HL-60 (cell line): ENCODE measurements at regions not wholly inside any gene's neighbourhood (a gene's known extent, or its start where the extent isn't known, plus 50 kb on each side); places are given as distances from the start of the nearest gene placed in this dataset.

Experiments
- DNase-seq, 2 experiments: peaks; one replicate each; pipeline ENCODE4 v3.0.0-alpha.2; 2010 to 2020; ENCODE audit warnings: low read depth in 1 of 2, low spot score in 1 of 2
- H3K27ac ChIP-seq: fragments of 250-450 bp; sonication (Bioruptor Pico); replicated peaks from 2 replicates; pipeline ENCODE4 v1.5.1; 2020; ENCODE audit warnings: mild to moderate bottlenecking, moderate library complexity
- H3K27me3 ChIP-seq: fragments of 250-450 bp; sonication (Bioruptor Pico); 2 replicates; pipeline ENCODE4 v1.5.1; 2021; ENCODE audit warnings: mild to moderate bottlenecking, moderate library complexity; ENCODE audit not compliant: insufficient read depth, poor library complexity, severe bottlenecking
- H3K4me3 ChIP-seq: replicated peaks from 2 replicates; pipeline ENCODE4 v1.5.1; 2011; ENCODE audit warnings: mild to moderate bottlenecking, control low read depth, low read length; ENCODE audit not compliant: insufficient read depth
- CTCF ChIP-seq: IDR thresholded peaks from one replicate; pipeline ENCODE4 v1.5.1; 2011; ENCODE audit warnings: low read length, control low read depth, inconsistent platforms; ENCODE audit not compliant: insufficient read depth
- GABPA ChIP-seq: IDR thresholded peaks from 2 replicates; pipeline ENCODE4 v1.6.1; 2012; ENCODE audit warnings: low read depth
- POLR2AphosphoS5 ChIP-seq: IDR thresholded peaks from 2 replicates; pipeline ENCODE4 v1.6.1; 2012; ENCODE audit warnings: low read depth
- REST ChIP-seq: IDR thresholded peaks from 2 replicates; pipeline ENCODE4 v1.6.1; 2012; ENCODE audit warnings: low read depth; ENCODE audit not compliant: insufficient replicate concordance
- SPI1 ChIP-seq: IDR thresholded peaks from 2 replicates; pipeline ENCODE4 v1.6.1; 2012; ENCODE audit warnings: low read depth, mild to moderate bottlenecking, borderline replicate concordance

- Histone ChIP-seq H3K4me3 (no peak overlapping the region), H3K27me3 (no peaks in the 10 kb centered on the region), H3K27ac (no peak overlapping the region)
- no peak for DNase-seq
- TF ChIP-seq POLR2AphosphoS5 (no peak), REST (no peak)
Observed at GRCh38 chr13:86201477-86201876, 402.3 kb upstream of the SLITRK6 start.

- H3K4me3 ChIP-seq = no peak overlapping the region
- TF ChIP-seq GABPA = no peak
- peak; percentile 91 for TF ChIP-seq REST
- TF ChIP-seq SPI1 = no peak
- TF ChIP-seq CTCF = no peak
- H3K27ac ChIP-seq = no peak overlapping the region
- H3K27me3 ChIP-seq = no peaks in the 10 kb centered on the region
- DNase-seq = no peak
Observed at GRCh38 chr13:86193281-86193680, 394.1 kb upstream of the SLITRK6 start.

- Histone ChIP-seq H3K4me3 (no peak overlapping the region), H3K27ac (no peak overlapping the region), H3K27me3 (no peaks in the 10 kb centered on the region)
- DNase-seq = no peak
- TF ChIP-seq GABPA = no peak
- TF ChIP-seq SPI1 = no peak
- TF ChIP-seq POLR2AphosphoS5 = no peak
- TF ChIP-seq CTCF = no peak
- no peak for TF ChIP-seq REST
Observed at GRCh38 chr13:86188170-86188569, 389.0 kb upstream of the SLITRK6 start.

- H3K27me3 ChIP-seq = no peaks in the 10 kb centered on the region
- H3K27ac ChIP-seq = no peak overlapping the region
- no peak overlapping the region for H3K4me3 ChIP-seq
- DNase-seq = no peak
- TF ChIP-seq POLR2AphosphoS5 (no peak), GABPA (no peak), CTCF (no peak), SPI1 (no peak), REST (no peak)
Observed at GRCh38 chr13:86185636-86186035, 386.4 kb upstream of the SLITRK6 start.
